ENCODE measurements at regions not wholly inside any gene's neighbourhood (a gene's known extent, or its start where the extent isn't known, plus 50 kb on each side); places are given as distances from the start of the nearest gene placed in this dataset.

- TF ChIP-seq CTCF (IDR thresholded peaks at IDR 0.05): no peak
- no peak overlapping the region for H3K27ac Mint-ChIP-seq
- H3K27ac ChIP-seq (ENCODE audit: low read depth in 1 of 2, low read length in 2 of 2): no peak overlapping the region
- no peaks in the 10 kb centered on the region for H3K36me3 Mint-ChIP-seq (ENCODE audit: low read depth)
- DNase-seq: no peak
- no peak overlapping the region for H3K4me3 Mint-ChIP-seq
- no peaks in the 10 kb centered on the region for H3K36me3 ChIP-seq (ENCODE audit: insufficient read depth, low read length)
- CTCF ChIA-PET: no interaction called here
- peaks cover 0 to 6% of the 10 kb centered on the region in 2 experiments for H3K27me3 ChIP-seq (ENCODE audit: control insufficient read depth in 1 of 2, insufficient read depth in 2 of 2, low read length in 2 of 2)
- no peaks in the 10 kb centered on the region for H3K9me3 ChIP-seq (ENCODE audit: control insufficient read depth in 1 of 2, insufficient read depth in 1 of 2, low read length in 2 of 2)
- no peak for ATAC-seq (ENCODE audit: poor library complexity)
- no peak overlapping the region for H3K4me3 ChIP-seq (ENCODE audit: low read length)
- H3K4me1 ChIP-seq (ENCODE audit: insufficient read depth, low read length): peaks cover 2% of the 10 kb centered on the region
- intact Hi-C loops (cut with DNase I, micrococcal nuclease): no loop called here
- no peaks in the 10 kb centered on the region for H3K9me3 Mint-ChIP-seq
- peaks cover 22% of the 10 kb centered on the region for H3K27me3 Mint-ChIP-seq
- H3K4me1 Mint-ChIP-seq (ENCODE audit: low read depth): peaks cover 2% of the 10 kb centered on the region
- POLR2A ChIA-PET: no interaction called here
Measured at GRCh38 chr10:92761571-92761970, 71.8 kb downstream of the HHEX start.

GRCh38 chr10:92763634-92764155, 73.9 kb downstream of the HHEX start:
- Histone ChIP-seq H3K4me3 (ENCODE audit: low read length) (no peak overlapping the region), H3K27ac (ENCODE audit: low read depth in 1 of 2, low read length in 2 of 2) (no peak overlapping the region), H3K4me1 (ENCODE audit: insufficient read depth, low read length) (no peaks in the 10 kb centered on the region), H3K9me3 (ENCODE audit: control insufficient read depth in 1 of 2, insufficient read depth in 1 of 2, low read length in 2 of 2) (peaks cover 0 to 3% of the 10 kb centered on the region in 2 experiments), H3K27me3 (ENCODE audit: control insufficient read depth in 1 of 2, insufficient read depth in 2 of 2, low read length in 2 of 2) (peaks cover 0 to 6% of the 10 kb centered on the region in 2 experiments), H3K36me3 (ENCODE audit: insufficient read depth, low read length) (no peaks in the 10 kb centered on the region)
- POLR2A ChIA-PET: no interaction called here
- Mint-ChIP-seq H3K36me3 (ENCODE audit: low read depth) (no peaks in the 10 kb centered on the region), H3K4me3 (no peak overlapping the region), H3K27me3 (peaks cover 34% of the 10 kb centered on the region), H3K9me3 (peaks cover 13% of the 10 kb centered on the region), H3K4me1 (ENCODE audit: low read depth) (no peaks in the 10 kb centered on the region), H3K27ac (no peak overlapping the region)
- intact Hi-C loops (cut with DNase I, micrococcal nuclease): no loop called here
- ATAC-seq (ENCODE audit: poor library complexity) (no peak), DNase-seq (no peak)
- CTCF ChIA-PET: no interaction called here
- TF ChIP-seq CTCF (IDR thresholded peaks at IDR 0.05): no peak

- ATAC-seq (ENCODE audit: poor library complexity): no peak
- H3K4me3 Mint-ChIP-seq: no peak overlapping the region
- Histone ChIP-seq H3K4me1 (ENCODE audit: insufficient read depth, low read length) (no peaks in the 10 kb centered on the region), H3K36me3 (ENCODE audit: insufficient read depth, low read length) (no peaks in the 10 kb centered on the region), H3K9me3 (ENCODE audit: control insufficient read depth in 1 of 2, insufficient read depth in 1 of 2, low read length in 2 of 2) (peaks cover 0 to 3% of the 10 kb centered on the region in 2 experiments), H3K27ac (ENCODE audit: low read depth in 1 of 2, low read length in 2 of 2) (no peak overlapping the region), H3K4me3 (ENCODE audit: low read length) (no peak overlapping the region), H3K27me3 (ENCODE audit: control insufficient read depth in 1 of 2, insufficient read depth in 2 of 2, low read length in 2 of 2) (peaks cover 3 to 6% of the 10 kb centered on the region in 2 experiments)
- H3K36me3 Mint-ChIP-seq (ENCODE audit: low read depth): no peaks in the 10 kb centered on the region
- no peak for TF ChIP-seq CTCF (IDR thresholded peaks at IDR 0.05)
- peaks cover 45% of the 10 kb centered on the region for H3K27me3 Mint-ChIP-seq
- H3K4me1 Mint-ChIP-seq (ENCODE audit: low read depth): no peaks in the 10 kb centered on the region
- ChIA-PET POLR2A (interaction anchor here (0.6 kb wide), 1 partner anchor 803 kb away, joined by 3 read pairs; no protein-coding TSS in a partner anchor), CTCF (interaction anchor here (0.6 kb wide), 1 partner anchor 1630 kb away, joined by 3 read pairs; no protein-coding TSS in a partner anchor)
- peaks cover 16% of the 10 kb centered on the region for H3K9me3 Mint-ChIP-seq
- intact Hi-C loops (cut with DNase I, micrococcal nuclease): no loop called here
- DNase-seq: no peak
- H3K27ac Mint-ChIP-seq: no peak overlapping the region
Measured at GRCh38 chr10:92766451-92766850, 76.7 kb downstream of the HHEX start.
